H1 (cell line): ENCODE measurements at regions not wholly inside any gene's neighbourhood (a gene's known extent, or its start where the extent isn't known, plus 50 kb on each side); places are given as distances from the start of the nearest gene placed in this dataset.

Experiments used
- CTCF ChIA-PET: fragments of 300-600 bp; sonication (Branson Sonifier 250); formaldehyde crosslinking; loops from one replicate; lab custom pipeline; 2021; ENCODE audit not compliant: partially characterized antibody; lab: Charles Lee
- POLR2A ChIA-PET: fragments of 300-600 bp; sonication (Branson Sonifier 250); formaldehyde crosslinking; loops from one replicate; lab custom pipeline; 2021; ENCODE audit warnings: inconsistent platforms; ENCODE audit not compliant: partially characterized antibody; lab: Charles Lee
- DNase-seq, 2 experiments: peaks; one replicate each; pipeline versions ENCODE4 v3.0.0 to v3.0.0-alpha.2; 2010 to 2022; ENCODE audit warnings: low spot score in 2 of 2, low read depth in 1 of 2, mixed read lengths in 1 of 2
- FAIRE-seq: peaks from 2 replicates; lab custom pipeline; 2011; peaks lifted over from hg19 to GRCh38; lab: Jason Lieb, UNC
- H2AFZ ChIP-seq: 2 replicates; pipeline ENCODE4 v1.8.1; 2012; ENCODE audit warnings: low read length, inconsistent platforms
- H2AK5ac ChIP-seq: 2 replicates; pipeline ENCODE4 v1.6.1; 2013; ENCODE audit warnings: low read depth, low read length
- H2BK120ac ChIP-seq: replicated peaks from 2 replicates; pipeline ENCODE3; 2013; ENCODE audit warnings: low read depth, low read length, inconsistent platforms
- H2BK12ac ChIP-seq: 2 replicates; pipeline ENCODE4 v1.6.1; 2013; ENCODE audit warnings: low read depth, low read length
- H2BK15ac ChIP-seq: 2 replicates; pipeline ENCODE4 v1.6.1; 2013; ENCODE audit warnings: low read length
- H2BK20ac ChIP-seq: 2 replicates; pipeline ENCODE4 v1.6.1; 2013; ENCODE audit warnings: low read length
- H2BK5ac ChIP-seq: 2 replicates; pipeline ENCODE4 v1.6.1; 2013; ENCODE audit warnings: low read depth, low read length
- H3K14ac ChIP-seq: 2 replicates; pipeline ENCODE4 v1.6.1; 2013; ENCODE audit warnings: inconsistent platforms; ENCODE audit not compliant: insufficient read length
- H3K18ac ChIP-seq: 2 replicates; pipeline ENCODE4 v1.6.1; 2013; ENCODE audit warnings: low read length; ENCODE audit errors: extremely low read depth
- H3K23ac ChIP-seq: 2 replicates; pipeline ENCODE4 v1.6.1; 2013; ENCODE audit warnings: inconsistent platforms; ENCODE audit not compliant: insufficient read length
- H3K23me2 ChIP-seq: 2 replicates; pipeline ENCODE4 v1.6.1; 2013; ENCODE audit warnings: low read depth, low read length
- H3K27ac ChIP-seq: 2 replicates; pipeline ENCODE4 v1.6.1; 2011; ENCODE audit warnings: low read depth, low read length, inconsistent platforms
- H3K27me3 ChIP-seq, 4 experiments: replicated peaks in 1 of 4; 1 replicate in 1 of 4; 2 replicates in 3 of 4; pipeline versions ENCODE4 v1.6.1 to v1.8.1; 2011 to 2013; ENCODE audit warnings: low read length in 3 of 4, mild to moderate bottlenecking in 3 of 4, inconsistent platforms in 2 of 4, mixed read lengths in 2 of 4, moderate library complexity in 1 of 4; ENCODE audit not compliant: control insufficient read depth in 3 of 4, insufficient read depth in 3 of 4; ENCODE audit errors: extremely low read depth in 1 of 4
- H3K36me3 ChIP-seq, 4 experiments: 2 replicates each; pipeline versions ENCODE4 v1.6.1 to v1.8.1; 2011 to 2013; ENCODE audit warnings: mild to moderate bottlenecking in 4 of 4, low read length in 3 of 4, moderate library complexity in 2 of 4, control low read depth in 1 of 4, inconsistent platforms in 1 of 4; ENCODE audit not compliant: insufficient read depth in 4 of 4, control insufficient read depth in 2 of 4
- H3K4ac ChIP-seq: replicated peaks from 2 replicates; pipeline ENCODE3; 2013; ENCODE audit warnings: low read length, low read depth, mixed read lengths, inconsistent platforms; ENCODE audit not compliant: insufficient read length
- H3K4me1 ChIP-seq, 4 experiments: replicated peaks in 1 of 4; 1 replicate in 1 of 4; 2 replicates in 3 of 4; pipeline versions ENCODE4 v1.6.1 to v1.8.1; 2011 to 2013; ENCODE audit warnings: low read length in 3 of 4, inconsistent platforms in 2 of 4, mixed read lengths in 1 of 4; ENCODE audit not compliant: insufficient read depth in 4 of 4, control insufficient read depth in 3 of 4
- H3K4me2 ChIP-seq, 2 experiments: 2 replicates each; pipeline versions ENCODE4 v1.6.1 to v1.8.1; 2011 to 2013; ENCODE audit warnings: low read depth in 2 of 2, low read length in 2 of 2, control low read depth in 1 of 2, inconsistent platforms in 1 of 2, mild to moderate bottlenecking in 1 of 2; ENCODE audit not compliant: insufficient read depth in 1 of 2
- H3K4me3 ChIP-seq, 4 experiments: fragments of 200-600, 300-600 bp in 1 of 4; sonication (generic), shearing (Covaris generic), sonication (Bioruptor Twin) in 1 of 4; 2 replicates each; pipeline versions ENCODE4 v1.5.1 to v1.8.1; 2011 to 2016; ENCODE audit warnings: low read length in 4 of 4, low read depth in 3 of 4, control low read depth in 2 of 4, inconsistent platforms in 2 of 4, mild to moderate bottlenecking in 2 of 4, mixed read lengths in 1 of 4, moderate library complexity in 1 of 4; ENCODE audit not compliant: insufficient read depth in 2 of 4; ENCODE audit errors: extremely low read depth in 1 of 4
- H3K56ac ChIP-seq: replicated peaks from 2 replicates; pipeline ENCODE3; 2013; ENCODE audit warnings: low read depth, mild to moderate bottlenecking, mixed read lengths, low read length, inconsistent platforms; ENCODE audit not compliant: insufficient read length
- H3K79me1 ChIP-seq: 2 replicates; pipeline ENCODE4 v1.6.1; 2013; ENCODE audit warnings: low read depth, low read length, control low read depth
- H3K79me2 ChIP-seq, 2 experiments: 2 replicates each; pipeline versions ENCODE4 v1.6.1 to v1.8.1; 2012 to 2013; ENCODE audit warnings: low read length in 2 of 2, mild to moderate bottlenecking in 2 of 2, inconsistent platforms in 1 of 2; ENCODE audit not compliant: insufficient read depth in 2 of 2, control insufficient read depth in 1 of 2
- H3K9ac ChIP-seq, 4 experiments: replicated peaks in 1 of 4; 1 replicate in 1 of 4; 2 replicates in 3 of 4; pipeline versions ENCODE4 v1.6.1 to v1.8.1; 2011 to 2013; ENCODE audit warnings: low read depth in 3 of 4, low read length in 3 of 4, control low read depth in 2 of 4, mild to moderate bottlenecking in 2 of 4, moderate library complexity in 2 of 4, inconsistent platforms in 1 of 4; ENCODE audit errors: extremely low read depth in 1 of 4
- H3K9me3 ChIP-seq, 2 experiments: 2 replicates each; pipeline versions ENCODE4 v1.6.1 to v1.8.1; 2012 to 2013; ENCODE audit warnings: mild to moderate bottlenecking in 2 of 2, moderate library complexity in 2 of 2, control low read depth in 1 of 2, inconsistent platforms in 1 of 2, low read depth in 1 of 2, low read length in 1 of 2, mixed read lengths in 1 of 2; ENCODE audit not compliant: insufficient read depth in 2 of 2
- H4K20me1 ChIP-seq, 2 experiments: replicated peaks in 1 of 2; 2 replicates each; pipeline versions ENCODE3 to v1.8.1; 2011 to 2013; ENCODE audit warnings: inconsistent platforms in 2 of 2, low read length in 2 of 2, mild to moderate bottlenecking in 1 of 2; ENCODE audit not compliant: insufficient read depth in 2 of 2, control insufficient read depth in 1 of 2
- H4K5ac ChIP-seq: 2 replicates; pipeline ENCODE4 v1.6.1; 2013; ENCODE audit warnings: low read length, low read depth, mixed read lengths, inconsistent platforms; ENCODE audit not compliant: insufficient read length
- H4K8ac ChIP-seq: 2 replicates; pipeline ENCODE4 v1.8.0; 2013; ENCODE audit warnings: mild to moderate bottlenecking, moderate library complexity, low read length, inconsistent platforms; ENCODE audit not compliant: insufficient read depth; ENCODE audit errors: extremely low read depth
- H4K91ac ChIP-seq: replicated peaks from 2 replicates; pipeline ENCODE3; 2013; ENCODE audit warnings: low read length, mixed read lengths, inconsistent platforms; ENCODE audit not compliant: insufficient read length
- CBX5 ChIP-seq: fragments of 300-800, 300-1000 bp; sonication (generic); IDR thresholded peaks from 2 replicates; pipeline ENCODE4 v1.7.1; 2016; ENCODE audit warnings: antibody characterized with exemption, low read length, low read depth
- CBX8 ChIP-seq: fragments of 300-800, 300-1000 bp; sonication (generic); IDR thresholded peaks from 2 replicates; pipeline ENCODE4 v1.7.1; 2016; ENCODE audit warnings: low read depth, low read length, borderline replicate concordance
- HDAC6 ChIP-seq: IDR thresholded peaks from one replicate; pipeline ENCODE4 v1.7.1; 2012; ENCODE audit warnings: low read depth, mild to moderate bottlenecking, inconsistent platforms, low read length, moderate library complexity
- NANOG ChIP-seq: IDR thresholded peaks from 2 replicates; pipeline ENCODE4 v1.6.1; 2011; ENCODE audit warnings: low read length, low read depth, mild to moderate bottlenecking, inconsistent platforms; ENCODE audit not compliant: insufficient read depth, poor library complexity, severe bottlenecking
- SP1 ChIP-seq: IDR thresholded peaks from 2 replicates; pipeline ENCODE4 v1.6.1; 2011; ENCODE audit warnings: low read depth, low read length
- SUZ12 ChIP-seq: fragments of 200-600 bp; sonication (generic); IDR thresholded peaks from 2 replicates; pipeline ENCODE4 v1.6.1; 2012; ENCODE audit warnings: mild to moderate bottlenecking, inconsistent platforms, low read length, moderate library complexity, mixed read lengths
- TAF7 ChIP-seq: optimal IDR thresholded peaks from 2 replicates; pipeline ENCODE3; 2011; ENCODE audit warnings: low read depth, mild to moderate bottlenecking, inconsistent platforms, low read length, moderate library complexity, borderline replicate concordance
- TBP ChIP-seq: IDR thresholded peaks from 2 replicates; pipeline ENCODE4 v1.6.1; 2011; ENCODE audit warnings: low read depth, low read length, improper control_type of control experiment

DNA sequence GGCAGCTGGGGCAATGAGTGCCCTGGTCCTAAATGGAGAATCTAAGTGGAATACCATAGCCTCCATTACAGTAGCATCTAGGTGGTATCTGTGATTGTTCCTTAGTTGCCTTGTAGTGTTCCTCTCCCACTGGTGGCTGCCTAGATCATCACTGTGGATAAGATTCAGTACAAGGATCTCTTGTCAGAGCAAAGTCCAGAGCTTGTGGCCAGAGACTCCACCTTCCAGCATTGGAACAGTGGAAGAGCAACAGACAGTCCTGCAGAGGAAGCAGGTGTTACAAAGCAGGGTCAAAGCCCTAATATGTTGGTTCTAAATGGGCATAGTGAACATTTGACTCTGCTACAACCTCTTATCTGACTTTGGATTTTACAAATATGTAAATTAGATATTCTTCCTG is 194.1 kb upstream of the GRIK2 start:
- no peaks in the 10 kb centered on the region for H3K4me1 ChIP-seq
- H3K36me3 ChIP-seq, result no peaks in the 10 kb centered on the region
- H3K4ac ChIP-seq, result no peak overlapping the region
- H3K18ac ChIP-seq, result no peak overlapping the region
- no peaks in the 10 kb centered on the region for H3K9me3 ChIP-seq
- POLR2A ChIA-PET, result no interaction called here
- H3K27ac ChIP-seq, result no peak overlapping the region
- H4K91ac ChIP-seq, result no peak overlapping the region
- H4K20me1 ChIP-seq, result no peaks in the 10 kb centered on the region
- no peak overlapping the region for H3K4me2 ChIP-seq
- no peak overlapping the region for H3K4me3 ChIP-seq
- no peak overlapping the region for H3K56ac ChIP-seq
- no peaks in the 10 kb centered on the region for H3K79me2 ChIP-seq
- no peak overlapping the region for H2AK5ac ChIP-seq
- H2AFZ ChIP-seq, result no peak overlapping the region
- FAIRE-seq (no peak), DNase-seq (no peak)
- H2BK5ac ChIP-seq, result no peak overlapping the region
- no peak overlapping the region for H4K5ac ChIP-seq
- H4K8ac ChIP-seq, result no peak overlapping the region
- TF ChIP-seq TAF7 (no peak), SUZ12 (no peak), CBX5 (no peak), TBP (no peak), SP1 (no peak), CBX8 (no peak), HDAC6 (no peak), NANOG (no peak)
- no peaks in the 10 kb centered on the region for H3K27me3 ChIP-seq
- CTCF ChIA-PET, result no interaction called here
- no peaks in the 10 kb centered on the region for H3K23me2 ChIP-seq
- no peak overlapping the region for H2BK120ac ChIP-seq
- H3K23ac ChIP-seq, result no peak overlapping the region
- H2BK20ac ChIP-seq, result no peak overlapping the region
- H2BK12ac ChIP-seq, result no peak overlapping the region
- H3K9ac ChIP-seq, result no peak overlapping the region
- no peak overlapping the region for H2BK15ac ChIP-seq
- H3K14ac ChIP-seq, result no peak overlapping the region
- no peaks in the 10 kb centered on the region for H3K79me1 ChIP-seq
